H1 (cell line): ENCODE measurements at regions not wholly inside any gene's neighbourhood (a gene's known extent, or its start where the extent isn't known, plus 50 kb on each side); places are given as distances from the start of the nearest gene placed in this dataset.

ENCODE experiments used
- CTCF ChIA-PET: fragments of 300-600 bp; sonication (Branson Sonifier 250); formaldehyde crosslinking; loops from one replicate; lab custom pipeline; 2021; ENCODE audit not compliant: partially characterized antibody; lab: Charles Lee
- POLR2A ChIA-PET: fragments of 300-600 bp; sonication (Branson Sonifier 250); formaldehyde crosslinking; loops from one replicate; lab custom pipeline; 2021; ENCODE audit warnings: inconsistent platforms; ENCODE audit not compliant: partially characterized antibody; lab: Charles Lee
- DNase-seq, 2 experiments: peaks; one replicate each; pipeline versions ENCODE4 v3.0.0 to v3.0.0-alpha.2; 2010 to 2022; ENCODE audit warnings: low spot score in 2 of 2, low read depth in 1 of 2, mixed read lengths in 1 of 2
- FAIRE-seq: peaks from 2 replicates; lab custom pipeline; 2011; peaks lifted over from hg19 to GRCh38; lab: Jason Lieb, UNC
- H2AFZ ChIP-seq: 2 replicates; pipeline ENCODE4 v1.8.1; 2012; ENCODE audit warnings: low read length, inconsistent platforms
- H2AK5ac ChIP-seq: 2 replicates; pipeline ENCODE4 v1.6.1; 2013; ENCODE audit warnings: low read depth, low read length
- H2BK120ac ChIP-seq: replicated peaks from 2 replicates; pipeline ENCODE3; 2013; ENCODE audit warnings: low read depth, low read length, inconsistent platforms
- H2BK12ac ChIP-seq: 2 replicates; pipeline ENCODE4 v1.6.1; 2013; ENCODE audit warnings: low read depth, low read length
- H2BK15ac ChIP-seq: 2 replicates; pipeline ENCODE4 v1.6.1; 2013; ENCODE audit warnings: low read length
- H2BK20ac ChIP-seq: 2 replicates; pipeline ENCODE4 v1.6.1; 2013; ENCODE audit warnings: low read length
- H2BK5ac ChIP-seq: 2 replicates; pipeline ENCODE4 v1.6.1; 2013; ENCODE audit warnings: low read depth, low read length
- H3K14ac ChIP-seq: 2 replicates; pipeline ENCODE4 v1.6.1; 2013; ENCODE audit warnings: inconsistent platforms; ENCODE audit not compliant: insufficient read length
- H3K18ac ChIP-seq: 2 replicates; pipeline ENCODE4 v1.6.1; 2013; ENCODE audit warnings: low read length; ENCODE audit errors: extremely low read depth
- H3K23ac ChIP-seq: 2 replicates; pipeline ENCODE4 v1.6.1; 2013; ENCODE audit warnings: inconsistent platforms; ENCODE audit not compliant: insufficient read length
- H3K23me2 ChIP-seq: 2 replicates; pipeline ENCODE4 v1.6.1; 2013; ENCODE audit warnings: low read depth, low read length
- H3K27ac ChIP-seq: 2 replicates; pipeline ENCODE4 v1.6.1; 2011; ENCODE audit warnings: low read depth, low read length, inconsistent platforms
- H3K27me3 ChIP-seq, 4 experiments: replicated peaks in 1 of 4; 1 replicate in 1 of 4; 2 replicates in 3 of 4; pipeline versions ENCODE4 v1.6.1 to v1.8.1; 2011 to 2013; ENCODE audit warnings: low read length in 3 of 4, mild to moderate bottlenecking in 3 of 4, inconsistent platforms in 2 of 4, mixed read lengths in 2 of 4, moderate library complexity in 1 of 4; ENCODE audit not compliant: control insufficient read depth in 3 of 4, insufficient read depth in 3 of 4; ENCODE audit errors: extremely low read depth in 1 of 4
- H3K36me3 ChIP-seq, 4 experiments: 2 replicates each; pipeline versions ENCODE4 v1.6.1 to v1.8.1; 2011 to 2013; ENCODE audit warnings: mild to moderate bottlenecking in 4 of 4, low read length in 3 of 4, moderate library complexity in 2 of 4, control low read depth in 1 of 4, inconsistent platforms in 1 of 4; ENCODE audit not compliant: insufficient read depth in 4 of 4, control insufficient read depth in 2 of 4
- H3K4ac ChIP-seq: replicated peaks from 2 replicates; pipeline ENCODE3; 2013; ENCODE audit warnings: low read length, low read depth, mixed read lengths, inconsistent platforms; ENCODE audit not compliant: insufficient read length
- H3K4me1 ChIP-seq, 4 experiments: replicated peaks in 1 of 4; 1 replicate in 1 of 4; 2 replicates in 3 of 4; pipeline versions ENCODE4 v1.6.1 to v1.8.1; 2011 to 2013; ENCODE audit warnings: low read length in 3 of 4, inconsistent platforms in 2 of 4, mixed read lengths in 1 of 4; ENCODE audit not compliant: insufficient read depth in 4 of 4, control insufficient read depth in 3 of 4
- H3K4me2 ChIP-seq, 2 experiments: 2 replicates each; pipeline versions ENCODE4 v1.6.1 to v1.8.1; 2011 to 2013; ENCODE audit warnings: low read depth in 2 of 2, low read length in 2 of 2, control low read depth in 1 of 2, inconsistent platforms in 1 of 2, mild to moderate bottlenecking in 1 of 2; ENCODE audit not compliant: insufficient read depth in 1 of 2
- H3K4me3 ChIP-seq, 4 experiments: fragments of 200-600, 300-600 bp in 1 of 4; sonication (generic), shearing (Covaris generic), sonication (Bioruptor Twin) in 1 of 4; 2 replicates each; pipeline versions ENCODE4 v1.5.1 to v1.8.1; 2011 to 2016; ENCODE audit warnings: low read length in 4 of 4, low read depth in 3 of 4, control low read depth in 2 of 4, inconsistent platforms in 2 of 4, mild to moderate bottlenecking in 2 of 4, mixed read lengths in 1 of 4, moderate library complexity in 1 of 4; ENCODE audit not compliant: insufficient read depth in 2 of 4; ENCODE audit errors: extremely low read depth in 1 of 4
- H3K56ac ChIP-seq: replicated peaks from 2 replicates; pipeline ENCODE3; 2013; ENCODE audit warnings: low read depth, mild to moderate bottlenecking, mixed read lengths, low read length, inconsistent platforms; ENCODE audit not compliant: insufficient read length
- H3K79me1 ChIP-seq: 2 replicates; pipeline ENCODE4 v1.6.1; 2013; ENCODE audit warnings: low read depth, low read length, control low read depth
- H3K79me2 ChIP-seq, 2 experiments: 2 replicates each; pipeline versions ENCODE4 v1.6.1 to v1.8.1; 2012 to 2013; ENCODE audit warnings: low read length in 2 of 2, mild to moderate bottlenecking in 2 of 2, inconsistent platforms in 1 of 2; ENCODE audit not compliant: insufficient read depth in 2 of 2, control insufficient read depth in 1 of 2
- H3K9ac ChIP-seq, 4 experiments: replicated peaks in 1 of 4; 1 replicate in 1 of 4; 2 replicates in 3 of 4; pipeline versions ENCODE4 v1.6.1 to v1.8.1; 2011 to 2013; ENCODE audit warnings: low read depth in 3 of 4, low read length in 3 of 4, control low read depth in 2 of 4, mild to moderate bottlenecking in 2 of 4, moderate library complexity in 2 of 4, inconsistent platforms in 1 of 4; ENCODE audit errors: extremely low read depth in 1 of 4
- H3K9me3 ChIP-seq, 2 experiments: 2 replicates each; pipeline versions ENCODE4 v1.6.1 to v1.8.1; 2012 to 2013; ENCODE audit warnings: mild to moderate bottlenecking in 2 of 2, moderate library complexity in 2 of 2, control low read depth in 1 of 2, inconsistent platforms in 1 of 2, low read depth in 1 of 2, low read length in 1 of 2, mixed read lengths in 1 of 2; ENCODE audit not compliant: insufficient read depth in 2 of 2
- H4K20me1 ChIP-seq, 2 experiments: replicated peaks in 1 of 2; 2 replicates each; pipeline versions ENCODE3 to v1.8.1; 2011 to 2013; ENCODE audit warnings: inconsistent platforms in 2 of 2, low read length in 2 of 2, mild to moderate bottlenecking in 1 of 2; ENCODE audit not compliant: insufficient read depth in 2 of 2, control insufficient read depth in 1 of 2
- H4K5ac ChIP-seq: 2 replicates; pipeline ENCODE4 v1.6.1; 2013; ENCODE audit warnings: low read length, low read depth, mixed read lengths, inconsistent platforms; ENCODE audit not compliant: insufficient read length
- H4K8ac ChIP-seq: 2 replicates; pipeline ENCODE4 v1.8.0; 2013; ENCODE audit warnings: mild to moderate bottlenecking, moderate library complexity, low read length, inconsistent platforms; ENCODE audit not compliant: insufficient read depth; ENCODE audit errors: extremely low read depth
- H4K91ac ChIP-seq: replicated peaks from 2 replicates; pipeline ENCODE3; 2013; ENCODE audit warnings: low read length, mixed read lengths, inconsistent platforms; ENCODE audit not compliant: insufficient read length
- BRCA1 ChIP-seq: IDR thresholded peaks from 2 replicates; pipeline ENCODE4 v1.6.1; 2012; ENCODE audit warnings: low read depth, low read length, improper control_type of control experiment
- CTBP2 ChIP-seq: IDR thresholded peaks from 2 replicates; pipeline ENCODE4 v1.7.0; 2011; ENCODE audit warnings: borderline replicate concordance, mild to moderate bottlenecking, moderate library complexity, mixed read lengths, low read length; ENCODE audit not compliant: insufficient read depth, insufficient read length
- FOSL1 ChIP-seq: IDR thresholded peaks from 2 replicates; pipeline ENCODE4 v1.6.1; 2011; ENCODE audit warnings: mild to moderate bottlenecking, low read depth, low read length, moderate library complexity; ENCODE audit not compliant: insufficient read depth
- MAFK ChIP-seq: IDR thresholded peaks from 2 replicates; pipeline ENCODE4 v1.6.1; 2012; ENCODE audit warnings: low read depth, mild to moderate bottlenecking, improper control_type of control experiment, low read length
- SP2 ChIP-seq: IDR thresholded peaks from 2 replicates; pipeline ENCODE4 v1.6.1; 2012; ENCODE audit warnings: mild to moderate bottlenecking, low read length, inconsistent platforms
- WGBS, 2 experiments: shearing (Covaris generic) in 1 of 2; methylation state at CpG; one replicate each; pipeline versions ENCODE4 v1.1.6 to v1.1.7; 2013 to 2015; ENCODE audit warnings: low lambda C conversion rate in 2 of 2, mixed read lengths in 2 of 2, inconsistent platforms in 1 of 2, low coverage in 1 of 2, missing lambda C conversion rate in 1 of 2; ENCODE audit not compliant: insufficient replicate concordance in 2 of 2, insufficient coverage in 1 of 2, insufficient read length in 1 of 2; ENCODE audit errors: extremely low coverage in 1 of 2, missing lambda C conversion rate in 1 of 2; 5-methylcytosine and 5-hydroxymethylcytosine counted together

GRCh38 chr13:34208336-34208735 is 390.4 kb downstream of the RFC3 start:
- ChIA-PET POLR2A (no interaction called here), CTCF (no interaction called here)
- Histone ChIP-seq H2BK20ac (no peak overlapping the region), H2BK5ac (no peak overlapping the region), H2AK5ac (no peak overlapping the region), H3K4me1 (no peaks in the 10 kb centered on the region), H3K79me1 (no peaks in the 10 kb centered on the region), H2BK12ac (no peak overlapping the region), H3K23ac (no peak overlapping the region), H3K36me3 (no peaks in the 10 kb centered on the region), H4K8ac (no peak overlapping the region), H3K4me2 (no peak overlapping the region), H3K27me3 (no peaks in the 10 kb centered on the region), H3K79me2 (no peaks in the 10 kb centered on the region), H2BK15ac (no peak overlapping the region), H4K20me1 (no peaks in the 10 kb centered on the region), H2AFZ (no peak overlapping the region), H2BK120ac (no peak overlapping the region), H3K9ac (no peak overlapping the region), H3K23me2 (no peaks in the 10 kb centered on the region), H3K18ac (no peak overlapping the region), H4K5ac (no peak overlapping the region), H3K56ac (no peak overlapping the region), H4K91ac (no peak overlapping the region), H3K9me3 (no peaks in the 10 kb centered on the region), H3K4me3 (no peak overlapping the region), H3K14ac (no peak overlapping the region), H3K4ac (no peak overlapping the region), H3K27ac (no peak overlapping the region)
- TF ChIP-seq MAFK (no peak), FOSL1 (no peak), SP2 (no peak), CTBP2 (no peak), BRCA1 (no peak)
- no peak for FAIRE-seq
- 82% methylated on average over 1 of the region's 1 CpG; no CpG with 5 or more reads in 1 of the 2 experiments for WGBS, 2 experiments
- DNase-seq = no peak
